SU-DHL-6 (cell line): ENCODE measurements at regions not wholly inside any gene's neighbourhood (a gene's known extent, or its start where the extent isn't known, plus 50 kb on each side); places are given as distances from the start of the nearest gene placed in this dataset.

Experiments used
- H2AFZ ChIP-seq: fragments of 200-600 bp; sonication (generic); 2 replicates; pipeline ENCODE4 v1.6.1; 2014; ENCODE audit warnings: low read depth, mild to moderate bottlenecking, moderate library complexity, mixed read lengths, antibody characterized with exemption, low read length; ENCODE audit not compliant: severe bottlenecking
- H3F3A ChIP-seq: fragments of 200-600 bp; shearing (Covaris generic); 2 replicates; pipeline ENCODE4 v1.6.0; 2016; ENCODE audit warnings: antibody characterized with exemption, mild to moderate bottlenecking; ENCODE audit not compliant: insufficient read depth
- H3K27ac ChIP-seq: fragments of 200-600 bp; sonication (generic); 2 replicates; pipeline ENCODE4 v1.5.1; 2016; ENCODE audit warnings: low read depth, mild to moderate bottlenecking, low read length, moderate library complexity, mixed read lengths
- H3K27me3 ChIP-seq: fragments of 200-600 bp; sonication (generic), shearing (Covaris generic); 2 replicates; pipeline ENCODE4 v1.6.0; 2014; ENCODE audit warnings: mild to moderate bottlenecking, low read length
- H3K36me3 ChIP-seq: fragments of 200-600 bp; sonication (generic); 2 replicates; pipeline ENCODE4 v1.6.1; 2014; ENCODE audit warnings: mild to moderate bottlenecking, low read length, mixed read lengths
- H3K4me2 ChIP-seq: fragments of 300-600, 200-600 bp; shearing (Covaris generic), sonication (generic); 2 replicates; pipeline ENCODE4 v1.6.0; 2014; ENCODE audit warnings: low read length, low read depth, mild to moderate bottlenecking; ENCODE audit not compliant: poor library complexity, severe bottlenecking
- H3K4me3 ChIP-seq: fragments of 200-600 bp; sonication (generic); 2 replicates; pipeline ENCODE4 v1.5.1; 2014; ENCODE audit warnings: antibody characterized with exemption, low read length, mild to moderate bottlenecking, mixed read lengths; ENCODE audit not compliant: insufficient read depth, poor library complexity, severe bottlenecking
- H3K79me2 ChIP-seq: fragments of 200-600 bp; sonication (generic); 2 replicates; pipeline ENCODE4 v1.6.1; 2014; ENCODE audit warnings: mild to moderate bottlenecking, low read length, moderate library complexity; ENCODE audit not compliant: insufficient read depth
- H3K9ac ChIP-seq: fragments of 200-600 bp; sonication (generic); 2 replicates; pipeline ENCODE4 v1.7.0; 2014; ENCODE audit warnings: mild to moderate bottlenecking, low read length
- H3K9me2 ChIP-seq: fragments of 200-600 bp; sonication (generic); replicated peaks from 2 replicates; pipeline ENCODE4 v1.6.1; 2014; ENCODE audit warnings: low read length; ENCODE audit not compliant: insufficient read depth
- H3K9me3 ChIP-seq: fragments of 200-600 bp; sonication (generic); 2 replicates; pipeline ENCODE4 v1.6.1; 2014; ENCODE audit warnings: low read length, mixed read lengths; ENCODE audit not compliant: insufficient read depth
- H4K20me1 ChIP-seq: fragments of 200-600 bp; sonication (generic); 2 replicates; pipeline ENCODE4 v1.6.1; 2014; ENCODE audit warnings: low read depth, mild to moderate bottlenecking, antibody characterized with exemption, low read length, moderate library complexity, mixed read lengths
- EZH2phosphoT487 ChIP-seq: fragments of 200-600 bp; sonication (generic), shearing (Covaris generic); conservative IDR thresholded peaks from 2 replicates; pipeline ENCODE4 v1.6.1; 2018; ENCODE audit warnings: mild to moderate bottlenecking, antibody characterized with exemption, low read length, moderate library complexity, mixed read lengths
- TF ChIP-seq, protein P1 (sequence below): fragments of 200-600 bp; sonication (generic); IDR thresholded peaks from one replicate; pipeline ENCODE4 v1.5.1; 2017; ENCODE audit warnings: antibody characterized with exemption, mild to moderate bottlenecking, low read length, moderate library complexity; ENCODE audit not compliant: insufficient read depth, poor library complexity, severe bottlenecking

DNA sequence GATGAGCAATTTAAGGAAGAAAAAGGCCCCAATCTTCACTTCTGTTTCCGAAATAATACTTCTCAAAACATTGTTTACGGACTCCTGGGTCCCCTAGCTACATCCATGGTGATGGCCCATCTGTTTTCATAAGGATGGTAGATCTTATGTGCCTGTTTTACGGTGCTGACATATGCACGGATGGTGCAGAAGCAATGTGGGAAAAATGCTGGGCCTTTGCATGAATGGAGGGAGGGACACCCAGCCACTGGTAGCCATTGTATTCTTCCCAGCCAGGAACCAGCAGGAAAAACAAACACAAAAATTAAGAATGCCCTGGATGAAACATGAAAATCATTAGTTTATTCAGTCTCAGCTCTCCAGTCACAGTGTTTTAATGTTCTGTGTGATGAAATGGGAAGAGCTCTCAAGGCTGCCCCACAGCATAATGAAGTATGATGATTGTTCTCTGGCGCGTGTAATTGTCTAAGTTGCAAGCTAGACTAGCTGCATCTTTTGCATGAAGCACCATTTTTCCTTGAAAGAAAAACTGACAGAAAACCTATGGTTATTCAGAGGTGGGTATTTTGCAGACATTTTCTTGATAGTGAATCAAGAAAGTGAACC lies 1201.1 kb upstream of the SLC10A2 start:
- Histone ChIP-seq H3K9me2 (no peaks in the 10 kb centered on the region), H3K27me3 (no peaks in the 10 kb centered on the region), H4K20me1 (no peaks in the 10 kb centered on the region), H3K4me2 (no peak overlapping the region), H3F3A (no peaks in the 10 kb centered on the region), H3K9ac (no peak overlapping the region), H3K9me3 (no peaks in the 10 kb centered on the region), H3K79me2 (no peaks in the 10 kb centered on the region), H2AFZ (no peak overlapping the region), H3K27ac (no peak overlapping the region), H3K4me3 (no peak overlapping the region), H3K36me3 (no peaks in the 10 kb centered on the region)
- no peak for TF ChIP-seq EZH2phosphoT487
- TF ChIP-seq, protein P1, sequence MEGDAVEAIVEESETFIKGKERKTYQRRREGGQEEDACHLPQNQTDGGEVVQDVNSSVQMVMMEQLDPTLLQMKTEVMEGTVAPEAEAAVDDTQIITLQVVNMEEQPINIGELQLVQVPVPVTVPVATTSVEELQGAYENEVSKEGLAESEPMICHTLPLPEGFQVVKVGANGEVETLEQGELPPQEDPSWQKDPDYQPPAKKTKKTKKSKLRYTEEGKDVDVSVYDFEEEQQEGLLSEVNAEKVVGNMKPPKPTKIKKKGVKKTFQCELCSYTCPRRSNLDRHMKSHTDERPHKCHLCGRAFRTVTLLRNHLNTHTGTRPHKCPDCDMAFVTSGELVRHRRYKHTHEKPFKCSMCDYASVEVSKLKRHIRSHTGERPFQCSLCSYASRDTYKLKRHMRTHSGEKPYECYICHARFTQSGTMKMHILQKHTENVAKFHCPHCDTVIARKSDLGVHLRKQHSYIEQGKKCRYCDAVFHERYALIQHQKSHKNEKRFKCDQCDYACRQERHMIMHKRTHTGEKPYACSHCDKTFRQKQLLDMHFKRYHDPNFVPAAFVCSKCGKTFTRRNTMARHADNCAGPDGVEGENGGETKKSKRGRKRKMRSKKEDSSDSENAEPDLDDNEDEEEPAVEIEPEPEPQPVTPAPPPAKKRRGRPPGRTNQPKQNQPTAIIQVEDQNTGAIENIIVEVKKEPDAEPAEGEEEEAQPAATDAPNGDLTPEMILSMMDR = no peak

GRCh38 chr13:104256701-104257100 lies 1190.5 kb upstream of the SLC10A2 start:
- Histone ChIP-seq H3K9me3 (no peaks in the 10 kb centered on the region), H3K9ac (no peak overlapping the region), H4K20me1 (no peaks in the 10 kb centered on the region), H3K79me2 (no peaks in the 10 kb centered on the region), H2AFZ (no peak overlapping the region), H3K36me3 (no peaks in the 10 kb centered on the region), H3K27me3 (no peaks in the 10 kb centered on the region), H3K27ac (no peak overlapping the region), H3F3A (no peaks in the 10 kb centered on the region), H3K9me2 (no peaks in the 10 kb centered on the region), H3K4me3 (no peak overlapping the region), H3K4me2 (no peak overlapping the region)
- TF ChIP-seq, protein P1 = no peak
- no peak for TF ChIP-seq EZH2phosphoT487

DNA sequence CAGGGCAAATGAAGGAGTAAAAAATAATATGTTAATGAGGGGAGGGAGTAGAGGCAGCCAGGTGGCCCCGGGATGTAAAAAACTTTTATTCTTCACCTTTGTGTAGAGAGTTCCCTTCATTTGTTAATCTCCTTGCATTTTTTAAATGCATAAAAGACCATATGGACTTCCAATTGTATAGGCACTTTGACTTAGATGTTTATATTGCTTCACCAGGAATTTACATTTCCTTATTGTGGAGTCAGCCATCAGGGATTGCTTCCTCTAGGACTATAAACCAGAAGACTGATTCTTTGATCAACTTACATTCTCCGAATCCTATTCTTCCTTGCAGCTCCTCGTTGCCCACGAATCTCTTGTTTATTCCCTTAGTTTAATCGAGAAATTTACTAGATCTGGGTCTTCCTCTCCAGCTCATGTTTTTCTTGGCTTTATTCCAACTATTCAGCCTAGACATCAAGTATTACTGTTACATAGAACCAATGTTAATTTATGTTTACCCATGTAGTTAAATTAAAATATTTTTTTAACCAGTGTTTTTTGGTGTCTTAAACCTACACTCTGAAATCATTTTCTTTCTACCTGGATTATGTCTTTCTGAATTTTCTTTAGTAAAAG lies 1187.0 kb upstream of the SLC10A2 start:
- Histone ChIP-seq H3K79me2 (no peaks in the 10 kb centered on the region), H3K9me2 (no peaks in the 10 kb centered on the region), H3K9me3 (no peaks in the 10 kb centered on the region), H3K4me3 (no peak overlapping the region), H3K27ac (no peak overlapping the region), H4K20me1 (no peaks in the 10 kb centered on the region), H3F3A (no peaks in the 10 kb centered on the region), H3K4me2 (no peak overlapping the region), H3K9ac (no peak overlapping the region), H2AFZ (no peak overlapping the region), H3K36me3 (no peaks in the 10 kb centered on the region), H3K27me3 (no peaks in the 10 kb centered on the region)
- TF ChIP-seq EZH2phosphoT487 = no peak
- TF ChIP-seq, protein P1 = no peak
